ENCODE measurements at regions not wholly inside any gene's neighbourhood (a gene's known extent, or its start where the extent isn't known, plus 50 kb on each side); places are given as distances from the start of the nearest gene placed in this dataset.

GRCh38 chr3:180829409-180830405, 82.8 kb upstream of the FXR1 start:
- DNase-seq = no peak

- DNase-seq = no peak
These were observed 77.0 kb upstream of the FXR1 start for GRCh38 chr3:180835501-180835900.

DNA sequence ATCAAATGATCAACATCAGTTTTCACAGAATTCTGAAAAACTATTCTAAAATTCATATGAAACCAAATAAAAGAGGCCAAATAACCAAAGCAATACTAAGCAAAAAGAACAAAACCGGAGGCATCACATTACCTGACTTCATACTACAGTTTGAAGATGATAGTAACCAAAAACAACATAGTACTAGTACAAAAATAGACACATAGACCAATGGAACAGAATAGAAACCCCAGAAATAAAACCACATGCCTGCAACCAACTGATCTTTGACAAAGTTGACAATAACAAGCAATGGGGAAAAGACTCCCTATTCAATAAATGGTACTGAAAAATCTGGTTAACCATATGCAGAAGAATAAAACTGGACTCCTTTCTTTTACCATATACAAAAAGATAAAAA, 75.7 kb upstream of the FXR1 start:
- DNase-seq = no peak

DNA sequence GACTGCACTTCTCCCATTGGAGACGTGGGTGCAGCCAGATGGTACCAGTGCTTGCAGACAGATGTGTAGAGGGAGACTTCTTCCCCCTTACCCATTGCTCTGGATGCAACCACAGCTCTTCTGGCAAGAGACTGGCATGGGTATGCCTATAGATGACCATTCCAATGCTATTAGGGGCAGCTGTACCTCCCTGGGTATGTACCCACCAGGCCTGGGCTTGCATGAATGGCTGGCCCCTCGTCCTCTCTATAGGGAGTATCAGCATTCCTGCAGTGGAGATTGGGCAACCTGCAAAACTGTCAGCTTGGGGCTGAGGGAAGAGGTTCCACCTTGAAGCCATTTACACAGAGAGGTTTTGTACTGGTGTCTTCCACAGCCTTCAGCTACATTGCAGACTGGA, 57.6 kb upstream of the FXR1 start:
- no peak for DNase-seq

- DNase-seq = no peak
These were observed 57.1 kb upstream of the FXR1 start for GRCh38 chr3:180855364-180855763.

DNA sequence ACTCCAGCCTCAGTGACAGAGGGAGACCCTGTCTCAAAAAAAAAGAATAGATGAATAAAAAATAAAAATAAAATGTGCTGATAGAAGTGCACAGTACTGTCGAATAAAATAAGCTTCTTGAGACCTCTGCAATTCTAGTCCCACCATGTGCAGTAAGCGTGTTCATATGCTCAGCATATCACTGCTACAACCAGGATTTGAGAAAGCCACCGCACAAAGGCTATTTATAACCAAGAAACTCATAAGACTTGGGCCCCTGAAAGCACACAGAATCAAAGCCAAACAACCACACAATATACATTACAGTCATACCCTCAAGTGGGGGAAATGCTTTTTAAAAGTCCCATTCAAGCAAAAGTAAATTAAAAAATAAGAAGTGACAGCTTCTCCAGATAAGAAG, 56.5 kb upstream of the FXR1 start:
- DNase-seq = no peak

DNA sequence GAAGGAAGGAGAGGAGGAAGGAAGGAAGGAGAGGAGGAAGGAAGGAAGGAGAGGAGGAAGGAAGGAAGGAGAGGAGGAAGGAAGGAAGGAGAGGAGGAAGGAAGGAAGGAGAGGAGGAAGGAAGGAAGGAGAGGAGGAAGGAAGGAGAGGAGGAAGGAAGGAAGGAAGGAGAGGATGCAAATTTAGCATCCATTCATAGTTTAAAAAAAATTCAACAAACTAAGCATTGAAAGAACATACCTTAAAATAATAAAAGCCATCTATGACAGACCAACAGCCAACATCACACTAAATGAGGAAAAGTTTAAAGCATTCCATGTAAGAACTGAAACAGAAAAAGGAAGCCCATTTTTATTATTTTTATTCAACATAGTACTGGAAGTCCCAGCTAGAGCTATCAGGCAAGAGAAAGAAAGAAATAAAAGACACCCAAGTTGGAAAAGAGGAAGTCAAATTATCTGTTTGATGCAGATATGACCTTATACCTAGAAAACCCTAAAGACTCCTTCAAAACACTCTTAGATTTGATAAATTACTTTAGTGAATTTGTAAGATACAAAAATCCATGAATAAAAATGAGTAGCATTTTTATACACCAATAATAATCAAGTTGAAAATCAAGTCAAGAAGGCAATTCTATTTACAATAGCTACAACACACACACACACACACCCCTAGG, 52.2 kb upstream of the FXR1 start:
- DNase-seq = no peak
